M059J (cell line): ENCODE measurements at regions not wholly inside any gene's neighbourhood (a gene's known extent, or its start where the extent isn't known, plus 50 kb on each side); places are given as distances from the start of the nearest gene placed in this dataset.
A peak's percentile ranks its signal among the peaks of the same experiment; 100 is the strongest.
"Not testable (repeated sequence)": the region's sequence is repeated elsewhere in the genome, so short reads cannot be mapped to it uniquely, and the experiment has no call there.

Experiments used
- DNase-seq: peaks from one replicate; pipeline ENCODE4 v3.0.0-alpha.2; 2012; ENCODE audit warnings: low read depth

- DNase-seq, result peak; percentile 99
Measured at GRCh38 chr3:153221748-153222162, 59.7 kb downstream of the RAP2B start.

- not testable (repeated sequence) for DNase-seq
Measured at GRCh38 chr3:153226877-153227276, 64.9 kb downstream of the RAP2B start.

- DNase-seq, result not testable (repeated sequence)
Measured at GRCh38 chr3:153230427-153230826, 68.4 kb downstream of the RAP2B start.

- not testable (repeated sequence) for DNase-seq
Measured at GRCh38 chr3:153231245-153231644, 69.2 kb downstream of the RAP2B start.

GRCh38 chr3:153232050-153232752 is 70.2 kb downstream of the RAP2B start:
- peak; percentile 68 for DNase-seq

- DNase-seq, result peak; percentile 79
Measured at GRCh38 chr3:153232851-153233271, 70.8 kb downstream of the RAP2B start.

- DNase-seq, result no peak
Measured at GRCh38 chr3:153233986-153234385, 72.0 kb downstream of the RAP2B start.

GRCh38 chr3:153242896-153243295 is 80.9 kb downstream of the RAP2B start:
- no peak for DNase-seq

- no peak for DNase-seq
Measured at GRCh38 chr3:153244961-153245360, 82.9 kb downstream of the RAP2B start.

GRCh38 chr3:153245661-153246060 is 83.6 kb downstream of the RAP2B start:
- DNase-seq, result peak; percentile 36

- no peak for DNase-seq
Measured at GRCh38 chr3:153246331-153246730, 84.3 kb downstream of the RAP2B start.

- DNase-seq, result peak; percentile 87
Measured at GRCh38 chr3:153246806-153247205, 84.8 kb downstream of the RAP2B start.

GRCh38 chr3:153247331-153248330 is 85.6 kb downstream of the RAP2B start:
- peak; percentile 32 for DNase-seq

- DNase-seq, result not testable (repeated sequence)
Measured at GRCh38 chr3:153248835-153249234, 86.8 kb downstream of the RAP2B start.

GRCh38 chr3:153249906-153250305 is 87.9 kb downstream of the RAP2B start:
- no peak for DNase-seq

- no peak for DNase-seq
Measured at GRCh38 chr3:153250446-153250845, 88.4 kb downstream of the RAP2B start.

GRCh38 chr3:153252963-153253362 is 90.9 kb downstream of the RAP2B start:
- DNase-seq, result peak; percentile 73

- no peak for DNase-seq
Measured at GRCh38 chr3:153254361-153254760, 92.3 kb downstream of the RAP2B start.

- DNase-seq, result peak; percentile 54
Measured at GRCh38 chr3:153257673-153258351, 95.8 kb downstream of the RAP2B start.

GRCh38 chr3:153259956-153260355 is 97.9 kb downstream of the RAP2B start:
- DNase-seq, result no peak

GRCh38 chr3:153260681-153261080 is 98.7 kb downstream of the RAP2B start:
- DNase-seq, result peak; percentile 69

GRCh38 chr3:153266619-153267018 is 104.6 kb downstream of the RAP2B start:
- DNase-seq, result no peak
